ENCODE measurements at regions not wholly inside any gene's neighbourhood (a gene's known extent, or its start where the extent isn't known, plus 50 kb on each side); places are given as distances from the start of the nearest gene placed in this dataset.

DNA sequence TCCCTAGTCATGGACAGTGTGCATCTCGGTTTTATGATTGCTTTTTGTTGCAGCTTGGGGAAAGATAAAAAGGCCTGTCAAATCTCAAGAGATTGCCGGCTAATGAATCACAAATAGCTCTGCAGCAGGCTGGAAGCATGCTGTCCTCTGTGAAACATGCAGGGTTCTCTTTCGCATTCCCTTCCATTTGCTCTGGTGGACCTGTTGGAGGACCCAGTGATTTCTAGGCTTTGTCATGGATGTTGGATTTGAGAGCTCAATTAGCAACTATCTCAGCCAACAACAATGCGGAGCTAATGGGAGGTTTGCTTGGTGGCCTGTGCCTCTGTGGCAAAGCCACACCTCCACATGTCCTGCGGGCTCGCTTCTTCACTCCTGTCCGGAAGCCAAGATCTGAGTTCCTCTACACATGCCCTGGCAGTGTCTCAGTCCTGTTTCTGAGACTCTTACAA is 418.1 kb upstream of the ARGLU1 start:
- TF ChIP-seq CTCF (IDR thresholded peaks at IDR 0.05) (no peak), POLR2AphosphoS5 (IDR thresholded peaks at IDR 0.05) (no peak)
